Keratinocyte (primary cell): ENCODE measurements at regions not wholly inside any gene's neighbourhood (a gene's known extent, or its start where the extent isn't known, plus 50 kb on each side); places are given as distances from the start of the nearest gene placed in this dataset.
A peak's percentile ranks its signal among the peaks of the same experiment; 100 is the strongest.

ENCODE experiments used
- DNase-seq: peaks from one replicate; pipeline ENCODE4 v3.0.0-alpha.2; 2011; ENCODE audit warnings: low read depth, missing footprints, low spot score
- FAIRE-seq: peaks from 2 replicates; lab custom pipeline; 2011; peaks lifted over from hg19 to GRCh38; lab: Jason Lieb, UNC
- H2AFZ ChIP-seq: 2 replicates; pipeline ENCODE4 v1.6.0; 2012; ENCODE audit warnings: low read length, control low read depth, inconsistent platforms; ENCODE audit not compliant: control insufficient read depth
- H3K27ac ChIP-seq: 2 replicates; pipeline ENCODE4 v1.5.1; 2011; ENCODE audit warnings: low read length; ENCODE audit not compliant: control insufficient read depth, insufficient read depth
- H3K27me3 ChIP-seq: 3 replicates; pipeline ENCODE4 v1.6.0; 2011; ENCODE audit warnings: low read length; ENCODE audit not compliant: control insufficient read depth, insufficient read depth; ENCODE audit errors: extremely low read depth
- H3K36me3 ChIP-seq, 2 experiments: 2 replicates in 1 of 2; 3 replicates in 1 of 2; pipeline ENCODE4 v1.5.1; 2011; ENCODE audit warnings: low read length in 2 of 2, mild to moderate bottlenecking in 1 of 2; ENCODE audit not compliant: control insufficient read depth in 2 of 2, insufficient read depth in 2 of 2; ENCODE audit errors: extremely low read depth in 1 of 2
- H3K4me1 ChIP-seq: 3 replicates; pipeline ENCODE4 v1.5.1; 2011; ENCODE audit warnings: low read length; ENCODE audit not compliant: control insufficient read depth, insufficient read depth; ENCODE audit errors: extremely low read depth
- H3K4me2 ChIP-seq: 3 replicates; pipeline ENCODE4 v1.6.0; 2011; ENCODE audit warnings: low read depth, low read length; ENCODE audit not compliant: control insufficient read depth, insufficient read depth; ENCODE audit errors: extremely low read depth
- H3K4me3 ChIP-seq, 3 experiments: fragments of 200-600 bp in 1 of 3; sonication (generic) in 1 of 3; 2 replicates in 2 of 3; 3 replicates in 1 of 3; pipeline ENCODE4 v1.5.1; 2011 to 2016; ENCODE audit warnings: low read length in 3 of 3, mild to moderate bottlenecking in 3 of 3, control low read depth in 2 of 3, inconsistent platforms in 1 of 3, low read depth in 1 of 3, mixed read lengths in 1 of 3, mixed run types in 1 of 3, moderate library complexity in 1 of 3; ENCODE audit not compliant: control insufficient read depth in 2 of 3, insufficient read depth in 2 of 3; ENCODE audit errors: extremely low read depth in 1 of 3
- H3K79me2 ChIP-seq: 2 replicates; pipeline ENCODE4 v1.6.0; 2012; ENCODE audit warnings: low read length; ENCODE audit not compliant: control insufficient read depth, insufficient read depth
- H3K9ac ChIP-seq: 3 replicates; pipeline ENCODE4 v1.6.0; 2011; ENCODE audit warnings: low read length; ENCODE audit not compliant: control insufficient read depth, insufficient read depth; ENCODE audit errors: extremely low read depth
- H3K9me1 ChIP-seq: 3 replicates; pipeline ENCODE4 v1.6.0; 2011; ENCODE audit warnings: low read length; ENCODE audit not compliant: control insufficient read depth, insufficient read depth; ENCODE audit errors: extremely low read depth
- H3K9me3 ChIP-seq: 2 replicates; pipeline ENCODE4 v1.5.1; 2012; ENCODE audit warnings: low read depth, low read length; ENCODE audit not compliant: control insufficient read depth
- H4K20me1 ChIP-seq: 3 replicates; pipeline ENCODE4 v1.6.0; 2011; ENCODE audit warnings: low read length; ENCODE audit not compliant: control insufficient read depth, insufficient read depth; ENCODE audit errors: extremely low read depth
- CTCF ChIP-seq, 3 experiments: IDR thresholded peaks in 1 of 3; conservative IDR thresholded peaks in 1 of 3; optimal IDR thresholded peaks in 1 of 3; 2 replicates in 2 of 3; 3 replicates in 1 of 3; pipeline versions ENCODE3 to v1.5.1; 2011; ENCODE audit warnings: low read length in 3 of 3, mild to moderate bottlenecking in 3 of 3, moderate library complexity in 2 of 3, control low read depth in 1 of 3, inconsistent platforms in 1 of 3; ENCODE audit not compliant: insufficient read depth in 2 of 3; ENCODE audit errors: extremely low read depth in 1 of 3
- EZH2 ChIP-seq: IDR thresholded peaks from one replicate; pipeline ENCODE4 v1.6.1; 2012; ENCODE audit warnings: inconsistent platforms, mild to moderate bottlenecking, low read length, moderate library complexity
- dilution Hi-C: fragments of 300-500 bp; cut with MboI; formaldehyde crosslinking; loops from one replicate; pipeline ENCODE4 v1.7.0; 2020; ENCODE audit warnings: low sequenced_read_pairs; ENCODE audit not compliant: extremely low pct_ligation_motif_present

GRCh38 chr9:129351058-129351641 lies 173.1 kb upstream of the IER5L start:
- Histone ChIP-seq H4K20me1 (no peaks in the 10 kb centered on the region), H3K9ac (no peak overlapping the region), H3K27me3 (no peaks in the 10 kb centered on the region), H3K4me2 (no peak overlapping the region), H3K4me3 (no peak overlapping the region), H2AFZ (no peak overlapping the region), H3K9me1 (no peaks in the 10 kb centered on the region), H3K79me2 (no peaks in the 10 kb centered on the region), H3K27ac (no peak overlapping the region), H3K9me3 (peaks cover 2% of the 10 kb centered on the region), H3K4me1 (no peaks in the 10 kb centered on the region), H3K36me3 (no peaks in the 10 kb centered on the region)
- FAIRE-seq: no peak
- DNase-seq: no peak
- dilution Hi-C loops: no loop called here
- peak in 1 of 3 experiments; percentile 8 for TF ChIP-seq CTCF (optimal IDR thresholded peaks at IDR 0.05 in 1 of 3, IDR thresholded peaks at IDR 0.05 in 1 of 3, conservative IDR thresholded peaks at IDR 0.05 in 1 of 3; ENCODE audit: extremely low read depth in 1 of 3, insufficient read depth in 2 of 3, low read length in 3 of 3)
- no peak for TF ChIP-seq EZH2

- dilution Hi-C loops: no loop called here
- H3K9ac ChIP-seq: no peak overlapping the region
- H3K9me1 ChIP-seq: no peaks in the 10 kb centered on the region
- DNase-seq (no peak), FAIRE-seq (no peak)
- H3K36me3 ChIP-seq: no peaks in the 10 kb centered on the region
- no peak overlapping the region for H3K27ac ChIP-seq
- no peaks in the 10 kb centered on the region for H4K20me1 ChIP-seq
- no peaks in the 10 kb centered on the region for H3K27me3 ChIP-seq
- no peak overlapping the region for H3K4me2 ChIP-seq
- H3K9me3 ChIP-seq: no peaks in the 10 kb centered on the region
- no peak overlapping the region for H3K4me3 ChIP-seq
- no peaks in the 10 kb centered on the region for H3K4me1 ChIP-seq
- no peaks in the 10 kb centered on the region for H3K79me2 ChIP-seq
- no peak overlapping the region for H2AFZ ChIP-seq
- TF ChIP-seq EZH2 (no peak), CTCF (optimal IDR thresholded peaks at IDR 0.05 in 1 of 3, IDR thresholded peaks at IDR 0.05 in 1 of 3, conservative IDR thresholded peaks at IDR 0.05 in 1 of 3; ENCODE audit: extremely low read depth in 1 of 3, insufficient read depth in 2 of 3, low read length in 3 of 3) (no peak)
These were observed 172.3 kb upstream of the IER5L start for GRCh38 chr9:129350143-129350935.
